ENCODE measurements at regions not wholly inside any gene's neighbourhood (a gene's known extent, or its start where the extent isn't known, plus 50 kb on each side); places are given as distances from the start of the nearest gene placed in this dataset.
"Not testable (repeated sequence)": the region's sequence is repeated elsewhere in the genome, so short reads cannot be mapped to it uniquely, and the experiment has no call there.

GRCh38 chrX:150058728-150059127, 120.4 kb upstream of the EOLA2 start:
- DNase-seq, result no peak

- DNase-seq, result no peak
These were observed 122.1 kb upstream of the EOLA2 start for GRCh38 chrX:150060406-150060805.

GRCh38 chrX:150062292-150063137, 124.2 kb upstream of the EOLA2 start:
- DNase-seq, result peak; percentile 2

GRCh38 chrX:150063138-150063518, 124.8 kb upstream of the EOLA2 start:
- DNase-seq, result no peak

GRCh38 chrX:150063674-150064073, 125.4 kb upstream of the EOLA2 start:
- DNase-seq, result no peak

GRCh38 chrX:150074175-150074574, 135.9 kb upstream of the EOLA2 start:
- DNase-seq, result no peak

GRCh38 chrX:150080497-150080896, 142.2 kb upstream of the EOLA2 start:
- DNase-seq, result no peak

GRCh38 chrX:150081076-150081475, 142.8 kb upstream of the EOLA2 start:
- DNase-seq, result no peak

GRCh38 chrX:150084496-150085229, 146.4 kb upstream of the EOLA2 start:
- DNase-seq, result no peak

GRCh38 chrX:150085881-150086280, 147.6 kb upstream of the EOLA2 start:
- DNase-seq, result no peak

- DNase-seq, result no peak
These were observed 148.1 kb upstream of the EOLA2 start for GRCh38 chrX:150086371-150086770.

- no peak for DNase-seq
These were observed 149.3 kb upstream of the EOLA2 start for GRCh38 chrX:150087612-150088011.

- no peak for DNase-seq
These were observed 149.8 kb upstream of the EOLA2 start for GRCh38 chrX:150088042-150088441.

- DNase-seq, result no peak
These were observed 150.7 kb upstream of the EOLA2 start for GRCh38 chrX:150088766-150089518.

GRCh38 chrX:150091300-150091699, 153.0 kb upstream of the EOLA2 start:
- DNase-seq, result not testable (repeated sequence)

- no peak for DNase-seq
These were observed 154.3 kb upstream of the EOLA2 start for GRCh38 chrX:150092549-150092948.

- no peak for DNase-seq
These were observed 156.1 kb upstream of the EOLA2 start for GRCh38 chrX:150094375-150094774.

GRCh38 chrX:150094996-150095395, 156.7 kb upstream of the EOLA2 start:
- no peak for DNase-seq

- no peak for DNase-seq
These were observed 161.0 kb upstream of the EOLA2 start for GRCh38 chrX:150099316-150099715.

- no peak for DNase-seq
These were observed 162.0 kb upstream of the EOLA2 start for GRCh38 chrX:150100261-150100660.

GRCh38 chrX:150118476-150118875, 180.2 kb upstream of the EOLA2 start:
- no peak for DNase-seq

- DNase-seq, result no peak
These were observed 181.0 kb upstream of the EOLA2 start for GRCh38 chrX:150119323-150119722.

- DNase-seq, result not testable (repeated sequence)
These were observed 186.8 kb upstream of the EOLA2 start for GRCh38 chrX:150125045-150125444.

GRCh38 chrX:150127216-150127615, 188.9 kb upstream of the EOLA2 start:
- no peak for DNase-seq
